Liver (tissue), 3 donors: ENCODE measurements at regions not wholly inside any gene's neighbourhood (a gene's known extent, or its start where the extent isn't known, plus 50 kb on each side); places are given as distances from the start of the nearest gene placed in this dataset.

Experiments used
- ATF3 ChIP-seq: IDR thresholded peaks from 2 replicates; pipeline ENCODE4 v1.6.1; 2016; ENCODE audit warnings: antibody characterized with exemption
- FOXA1 ChIP-seq: IDR thresholded peaks from 2 replicates; pipeline ENCODE4 v1.6.1; 2016; ENCODE audit warnings: antibody characterized with exemption
- TF ChIP-seq, protein P1 (sequence below): fragments of 150-350 bp; IDR thresholded peaks from 2 replicates; pipeline ENCODE4 v1.5.1; 2017; ENCODE audit warnings: improper control_type of control experiment, low read depth, low read length; ENCODE audit not compliant: missing input control
- TF ChIP-seq, protein P2 (sequence below): IDR thresholded peaks from 2 replicates; pipeline ENCODE4 v1.6.1; 2016; ENCODE audit warnings: antibody characterized with exemption
- TF ChIP-seq, protein P3 (sequence below): IDR thresholded peaks from 2 replicates; pipeline ENCODE4 v1.6.1; 2016; ENCODE audit warnings: antibody characterized with exemption
- donor health status: healthy.
- donor health status: healthy.

- TF ChIP-seq, protein P1, sequence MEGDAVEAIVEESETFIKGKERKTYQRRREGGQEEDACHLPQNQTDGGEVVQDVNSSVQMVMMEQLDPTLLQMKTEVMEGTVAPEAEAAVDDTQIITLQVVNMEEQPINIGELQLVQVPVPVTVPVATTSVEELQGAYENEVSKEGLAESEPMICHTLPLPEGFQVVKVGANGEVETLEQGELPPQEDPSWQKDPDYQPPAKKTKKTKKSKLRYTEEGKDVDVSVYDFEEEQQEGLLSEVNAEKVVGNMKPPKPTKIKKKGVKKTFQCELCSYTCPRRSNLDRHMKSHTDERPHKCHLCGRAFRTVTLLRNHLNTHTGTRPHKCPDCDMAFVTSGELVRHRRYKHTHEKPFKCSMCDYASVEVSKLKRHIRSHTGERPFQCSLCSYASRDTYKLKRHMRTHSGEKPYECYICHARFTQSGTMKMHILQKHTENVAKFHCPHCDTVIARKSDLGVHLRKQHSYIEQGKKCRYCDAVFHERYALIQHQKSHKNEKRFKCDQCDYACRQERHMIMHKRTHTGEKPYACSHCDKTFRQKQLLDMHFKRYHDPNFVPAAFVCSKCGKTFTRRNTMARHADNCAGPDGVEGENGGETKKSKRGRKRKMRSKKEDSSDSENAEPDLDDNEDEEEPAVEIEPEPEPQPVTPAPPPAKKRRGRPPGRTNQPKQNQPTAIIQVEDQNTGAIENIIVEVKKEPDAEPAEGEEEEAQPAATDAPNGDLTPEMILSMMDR, result no peak
- no peak for TF ChIP-seq ATF3
- TF ChIP-seq, protein P2, sequence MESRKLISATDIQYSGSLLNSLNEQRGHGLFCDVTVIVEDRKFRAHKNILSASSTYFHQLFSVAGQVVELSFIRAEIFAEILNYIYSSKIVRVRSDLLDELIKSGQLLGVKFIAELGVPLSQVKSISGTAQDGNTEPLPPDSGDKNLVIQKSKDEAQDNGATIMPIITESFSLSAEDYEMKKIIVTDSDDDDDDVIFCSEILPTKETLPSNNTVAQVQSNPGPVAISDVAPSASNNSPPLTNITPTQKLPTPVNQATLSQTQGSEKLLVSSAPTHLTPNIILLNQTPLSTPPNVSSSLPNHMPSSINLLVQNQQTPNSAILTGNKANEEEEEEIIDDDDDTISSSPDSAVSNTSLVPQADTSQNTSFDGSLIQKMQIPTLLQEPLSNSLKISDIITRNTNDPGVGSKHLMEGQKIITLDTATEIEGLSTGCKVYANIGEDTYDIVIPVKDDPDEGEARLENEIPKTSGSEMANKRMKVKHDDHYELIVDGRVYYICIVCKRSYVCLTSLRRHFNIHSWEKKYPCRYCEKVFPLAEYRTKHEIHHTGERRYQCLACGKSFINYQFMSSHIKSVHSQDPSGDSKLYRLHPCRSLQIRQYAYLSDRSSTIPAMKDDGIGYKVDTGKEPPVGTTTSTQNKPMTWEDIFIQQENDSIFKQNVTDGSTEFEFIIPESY, result no peak
- TF ChIP-seq FOXA1, result no peak
- TF ChIP-seq, protein P3, sequence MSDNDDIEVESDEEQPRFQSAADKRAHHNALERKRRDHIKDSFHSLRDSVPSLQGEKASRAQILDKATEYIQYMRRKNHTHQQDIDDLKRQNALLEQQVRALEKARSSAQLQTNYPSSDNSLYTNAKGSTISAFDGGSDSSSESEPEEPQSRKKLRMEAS, result no peak
Measured at GRCh38 chr13:53759016-53759415, 730.4 kb downstream of the OLFM4 start.
